HG03571 (cell line): ENCODE measurements at regions not wholly inside any gene's neighbourhood (a gene's known extent, or its start where the extent isn't known, plus 50 kb on each side); places are given as distances from the start of the nearest gene placed in this dataset.

Source experiments
- ATAC-seq: cut with Tn5 transposase; IDR thresholded peaks from one replicate; pipeline ENCODE4 v1.9.1; 2021; ENCODE audit not compliant: unreplicated experiment

DNA sequence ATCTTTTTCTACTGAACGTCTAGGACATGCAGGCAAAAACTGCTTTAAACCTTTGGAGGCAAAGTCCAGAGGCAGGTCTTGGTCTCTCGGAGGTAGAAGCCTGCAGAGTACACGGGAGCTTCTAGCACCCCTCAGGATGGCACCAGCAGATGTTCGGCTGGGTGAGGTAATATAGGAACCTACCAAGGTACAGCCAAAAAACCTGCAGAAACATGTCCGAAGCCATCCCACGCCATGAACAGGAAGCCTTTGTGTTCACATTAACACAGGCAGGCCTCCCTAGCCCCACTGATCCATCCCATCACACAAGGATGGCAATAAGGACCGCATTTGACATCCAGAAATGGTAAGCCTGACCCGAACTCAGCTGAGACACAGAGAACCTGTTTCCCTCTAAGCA, 157.9 kb upstream of the HES1 start:
- no peak for ATAC-seq

DNA sequence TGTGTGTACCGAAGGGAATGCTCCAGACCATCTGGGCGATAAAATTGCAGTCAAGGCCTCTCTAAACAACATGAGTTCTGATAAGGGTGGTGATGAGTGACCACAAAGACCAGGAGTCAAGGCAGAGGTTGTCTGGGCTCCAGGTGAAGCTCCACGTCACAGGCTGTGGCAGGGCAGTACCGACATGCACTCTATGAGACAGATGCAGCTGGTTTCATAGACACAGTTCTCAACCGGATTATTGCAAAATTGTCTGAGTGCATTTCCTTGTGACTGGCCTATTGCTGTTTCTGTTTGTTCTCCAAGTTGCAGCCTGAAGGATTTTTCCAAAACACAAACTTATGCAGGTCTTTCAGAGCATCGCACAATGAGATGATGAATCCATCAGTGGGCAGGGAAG, 157.5 kb upstream of the HES1 start:
- no peak for ATAC-seq

DNA sequence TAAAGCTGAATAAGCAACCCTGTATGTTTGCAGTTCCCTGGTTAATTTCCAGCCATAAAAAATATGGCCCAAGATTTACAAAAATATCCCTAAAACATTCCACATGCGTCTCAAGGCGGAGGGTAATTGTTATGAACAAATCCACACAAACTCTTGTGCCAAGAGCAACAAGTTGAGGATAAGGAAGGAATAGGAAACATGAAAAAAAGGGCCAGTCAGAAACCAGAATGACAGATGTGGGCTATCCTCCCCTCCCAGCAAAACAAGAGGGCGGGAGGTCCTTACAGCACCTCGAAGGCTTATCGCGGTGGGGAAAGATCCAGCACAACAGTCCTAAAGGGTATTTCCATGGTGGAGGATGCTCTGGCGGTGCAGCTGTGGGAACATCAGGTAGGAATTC, 155.6 kb upstream of the HES1 start:
- ATAC-seq = no peak

DNA sequence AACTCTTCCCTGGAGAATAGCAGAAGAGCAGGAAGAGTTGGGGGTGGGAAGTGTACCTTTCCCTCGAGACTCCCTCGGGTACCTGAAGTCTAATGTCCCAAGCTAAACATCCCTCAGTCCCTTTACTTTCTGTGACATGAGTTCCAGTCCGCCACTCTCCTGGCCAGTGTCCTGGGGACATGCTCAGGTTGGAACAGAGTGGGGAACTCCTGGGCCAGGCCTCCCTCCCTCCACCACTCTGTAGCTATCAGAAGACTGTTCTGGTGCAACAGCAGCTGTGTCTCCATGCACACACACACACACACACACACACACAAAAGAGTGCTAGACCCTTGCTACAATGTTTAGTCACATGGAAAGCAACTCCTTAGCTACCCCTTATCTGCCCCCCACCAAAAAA, 155.0 kb upstream of the HES1 start:
- no peak for ATAC-seq

DNA sequence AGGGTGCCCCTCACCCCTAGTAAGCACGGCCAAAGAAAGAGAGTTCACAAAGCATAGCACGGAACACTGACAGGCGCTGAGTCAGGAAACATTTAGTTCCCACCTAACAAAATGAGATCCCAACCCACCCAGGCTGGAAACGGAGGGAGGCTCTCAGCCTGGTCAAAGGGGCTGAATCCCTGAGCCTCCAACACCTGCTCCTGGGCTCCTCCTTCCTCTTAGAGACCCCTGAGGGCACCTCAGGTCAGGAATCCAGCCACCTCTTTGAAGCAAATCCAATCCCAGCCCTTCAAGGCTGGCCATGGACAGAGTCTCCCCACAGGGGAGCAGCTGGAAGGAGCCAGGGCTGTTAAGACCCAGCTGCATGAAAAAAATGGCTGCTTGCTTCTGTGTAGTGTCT, 154.4 kb upstream of the HES1 start:
- ATAC-seq = no peak

DNA sequence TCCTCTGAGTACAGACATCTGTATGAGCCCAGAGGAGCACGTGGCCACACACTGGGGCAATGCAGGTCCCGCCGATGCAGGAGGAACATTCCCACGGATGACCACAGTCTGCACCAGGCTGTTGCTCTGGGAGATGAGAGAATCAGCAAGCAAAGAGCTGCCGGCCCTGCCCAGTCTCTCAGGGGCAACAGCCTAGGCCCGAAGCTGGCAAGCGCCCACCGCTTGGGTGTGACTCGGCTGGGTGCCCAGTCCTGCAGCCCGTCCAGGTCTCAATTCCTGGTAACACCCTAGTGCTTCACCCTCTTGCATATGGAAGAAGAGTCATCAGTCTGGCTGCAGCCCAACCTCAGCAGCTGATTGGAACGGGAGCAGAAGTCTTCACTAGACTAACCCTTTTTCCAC, 153.7 kb upstream of the HES1 start:
- ATAC-seq = no peak

DNA sequence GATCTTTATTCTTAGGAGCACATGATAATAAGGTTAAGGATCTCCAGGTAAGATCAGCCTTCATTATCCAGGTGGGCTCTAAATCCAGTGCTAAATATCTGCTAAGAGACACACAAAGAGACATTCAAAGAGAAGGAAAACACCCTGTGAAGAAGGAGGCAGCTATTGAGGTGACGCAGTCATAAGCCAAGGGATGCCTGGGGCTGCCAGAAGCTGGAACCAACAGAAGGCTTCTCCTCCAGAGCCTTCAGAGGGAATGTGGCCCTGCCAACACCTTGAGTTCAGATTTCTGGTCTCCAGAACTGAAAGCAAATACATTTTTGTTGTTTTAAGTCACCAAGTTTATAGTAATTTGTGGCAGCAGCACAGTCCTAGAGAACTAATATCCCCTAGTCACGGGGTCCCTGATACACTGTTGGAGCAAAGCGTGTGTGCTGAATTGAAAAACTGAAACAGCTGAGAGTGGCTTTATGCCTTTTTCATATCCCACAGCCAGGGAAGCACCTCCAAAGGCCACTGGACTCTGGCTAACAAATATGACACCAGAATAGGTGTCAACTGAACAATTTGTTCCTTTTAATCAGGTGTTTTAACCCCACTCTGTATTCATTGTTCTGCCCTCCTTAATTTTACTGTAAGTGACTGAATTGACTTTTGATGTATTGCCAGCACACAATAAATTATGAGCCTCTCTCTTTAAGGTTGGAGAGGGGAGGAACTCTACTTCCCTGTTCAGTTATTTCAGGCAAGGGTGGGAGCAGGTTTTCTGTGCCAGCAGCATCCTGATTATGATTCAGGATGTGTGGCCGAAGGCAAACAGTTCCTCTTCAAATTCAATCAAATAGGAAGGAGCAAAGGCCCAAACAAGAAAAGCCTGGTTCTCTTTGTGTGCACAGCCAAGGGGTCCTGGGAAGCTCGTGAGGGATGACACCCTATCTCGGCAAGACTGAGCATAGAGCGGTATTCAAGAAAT, 151.8 kb upstream of the HES1 start:
- no peak for ATAC-seq

DNA sequence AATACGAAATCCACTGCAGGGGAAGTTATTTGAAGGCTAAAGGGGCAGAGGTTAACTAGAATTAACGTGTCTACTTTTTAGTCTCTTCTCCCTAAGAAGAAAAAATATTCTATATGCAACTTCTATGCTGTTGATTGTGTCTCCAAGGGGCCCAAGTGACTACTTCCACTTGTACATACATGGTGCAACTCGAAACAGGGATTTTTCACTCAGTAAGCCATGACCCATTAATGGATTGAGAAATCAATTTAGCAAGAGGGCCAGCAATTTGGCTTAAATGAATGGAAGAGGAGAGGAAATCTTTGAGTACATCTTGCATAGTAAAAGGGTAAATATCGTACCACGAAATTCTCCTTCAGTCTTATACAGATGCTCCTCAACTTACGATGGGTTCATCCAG, 151.1 kb upstream of the HES1 start:
- ATAC-seq = no peak

DNA sequence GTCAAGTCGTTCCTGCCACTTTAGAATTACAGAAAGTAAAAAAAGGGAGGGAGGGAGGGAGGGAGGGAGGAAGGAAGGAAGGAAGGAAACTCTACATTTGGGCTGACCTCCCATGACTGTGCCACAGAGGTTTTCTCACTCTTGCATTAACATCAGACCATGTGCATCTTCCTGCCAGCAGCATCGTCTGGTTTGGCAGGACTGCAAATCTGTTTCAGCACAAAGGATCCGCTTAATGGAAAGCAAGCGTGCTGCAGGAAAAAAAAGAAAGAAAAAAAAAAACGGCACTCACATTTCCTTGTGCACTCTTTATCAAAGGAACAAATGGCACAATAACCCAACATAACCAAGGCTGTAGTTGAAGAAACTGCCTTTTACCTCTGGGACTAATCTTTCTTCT, 148.8 kb upstream of the HES1 start:
- no peak for ATAC-seq

DNA sequence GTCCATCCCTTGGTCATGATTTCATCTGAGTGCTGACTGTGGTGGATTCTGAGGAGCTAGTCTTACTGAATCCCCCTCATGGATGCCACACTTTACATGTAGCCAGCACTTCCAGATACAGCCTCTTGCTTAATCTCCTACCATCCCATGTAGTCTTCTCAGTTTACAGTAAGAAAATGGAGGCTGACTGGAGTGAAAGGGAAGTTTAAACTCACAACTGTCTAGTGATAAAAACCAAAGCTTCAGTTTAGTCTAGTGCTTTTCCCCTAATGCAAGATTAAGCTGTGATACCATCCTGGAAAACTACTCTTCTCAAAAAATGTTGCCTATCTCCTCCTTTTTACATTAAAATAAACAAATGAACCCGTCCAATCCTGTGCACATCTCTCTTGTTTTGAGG, 146.8 kb upstream of the HES1 start:
- no peak for ATAC-seq

DNA sequence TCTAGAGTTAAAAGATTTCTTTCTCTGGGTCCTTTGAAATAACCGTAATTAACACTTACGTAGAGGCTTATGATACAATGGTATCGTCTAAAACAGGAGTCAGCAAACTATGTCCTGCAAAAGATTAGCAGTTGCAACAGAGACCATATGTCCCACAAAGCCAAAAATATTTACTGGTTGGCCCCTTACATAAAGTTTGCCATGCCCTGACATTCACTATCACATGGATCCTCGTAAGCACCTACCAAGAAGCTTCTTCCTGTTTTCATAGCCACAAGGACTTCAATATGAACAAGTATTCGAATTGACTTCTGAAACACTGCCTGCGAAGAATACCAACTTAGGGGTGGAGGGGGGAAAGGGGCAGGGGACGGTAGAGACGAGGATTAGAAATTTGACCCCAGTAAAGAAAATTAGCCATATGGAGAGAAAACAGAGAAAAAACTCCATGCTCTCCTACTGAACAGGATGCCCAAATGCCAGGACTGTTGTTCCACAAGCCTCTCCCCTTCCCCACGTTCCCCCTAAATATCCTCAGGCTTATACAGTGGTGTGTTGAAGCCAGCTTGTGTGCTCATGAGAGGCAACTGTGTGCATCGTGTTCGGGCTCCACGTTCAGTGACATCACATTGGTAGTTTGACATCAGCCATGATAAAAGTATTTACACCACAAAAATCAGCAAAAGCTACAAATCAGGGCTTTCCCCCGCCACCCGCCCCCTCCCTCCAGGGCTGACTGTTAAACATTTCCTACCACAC, 144.1 kb upstream of the HES1 start:
- ATAC-seq = no peak

DNA sequence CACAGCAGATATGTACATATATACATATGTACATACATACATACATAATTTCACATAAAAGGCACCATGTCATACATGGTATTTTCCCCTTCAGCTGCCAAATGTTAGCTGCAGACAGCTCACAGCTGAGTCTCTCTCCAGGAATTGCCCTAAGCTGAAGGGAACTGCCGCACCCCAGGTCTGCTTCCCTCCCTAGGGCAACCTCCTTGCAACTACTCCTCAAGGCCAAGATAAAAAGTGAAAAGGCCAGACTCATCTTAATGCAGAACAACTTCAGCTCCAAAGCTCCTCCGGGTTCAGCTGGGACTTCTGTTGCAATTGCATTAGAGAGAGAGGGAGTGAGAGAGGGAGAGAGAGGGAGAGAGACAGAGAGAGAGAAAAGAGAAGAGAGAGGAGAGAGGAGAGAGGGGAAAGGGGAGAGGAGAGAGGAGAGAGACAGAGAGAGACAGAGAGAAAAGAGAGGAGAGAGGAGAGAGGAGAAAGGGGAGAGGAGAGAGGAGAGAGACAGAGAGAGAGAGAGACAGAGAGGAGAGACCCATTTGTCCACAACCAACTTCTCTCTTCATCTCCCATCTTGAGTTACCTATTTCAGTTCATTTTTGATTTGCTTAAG, 143.4 kb upstream of the HES1 start:
- no peak for ATAC-seq

DNA sequence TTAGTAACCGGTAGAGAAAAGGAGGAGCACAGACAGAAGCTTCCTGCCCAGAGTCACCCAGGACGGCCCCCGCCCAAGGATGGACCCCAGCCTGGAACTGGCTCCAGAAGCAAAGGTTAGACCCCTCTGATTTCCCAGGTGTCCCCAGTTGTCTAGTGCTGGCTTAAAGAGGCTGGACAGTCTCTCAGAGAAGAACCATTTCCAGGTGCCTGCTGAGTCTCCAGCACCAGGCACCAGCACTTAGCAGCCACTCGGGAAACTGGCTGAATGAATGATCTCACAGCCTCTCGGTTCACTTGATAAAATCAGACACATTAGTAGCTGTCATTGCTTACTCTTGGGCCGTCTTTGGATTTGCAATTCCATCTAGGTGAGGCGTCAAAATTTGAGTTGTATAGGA, 139.7 kb upstream of the HES1 start:
- no peak for ATAC-seq

DNA sequence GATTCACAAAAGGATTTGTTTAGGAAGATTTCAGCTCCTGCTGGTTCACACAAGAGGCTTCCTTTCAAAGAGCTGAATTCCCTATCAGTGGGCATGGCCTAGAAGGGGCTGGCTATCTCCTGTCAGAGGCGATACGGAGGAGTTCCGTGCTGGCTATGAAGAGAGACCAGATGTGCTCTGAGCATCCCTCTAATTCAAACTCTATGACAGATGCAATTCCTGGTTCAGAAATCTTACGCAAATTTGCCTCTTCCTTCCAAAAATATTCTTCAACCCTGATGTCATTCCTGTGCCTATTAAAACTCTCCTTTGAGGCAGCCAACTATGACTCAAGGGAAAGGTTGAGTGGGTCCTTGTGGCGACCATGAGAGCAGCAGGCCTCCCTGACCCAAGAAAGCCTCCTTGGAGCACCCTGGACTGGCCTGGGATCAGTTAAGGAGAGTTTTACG, 139.3 kb upstream of the HES1 start:
- no peak for ATAC-seq

DNA sequence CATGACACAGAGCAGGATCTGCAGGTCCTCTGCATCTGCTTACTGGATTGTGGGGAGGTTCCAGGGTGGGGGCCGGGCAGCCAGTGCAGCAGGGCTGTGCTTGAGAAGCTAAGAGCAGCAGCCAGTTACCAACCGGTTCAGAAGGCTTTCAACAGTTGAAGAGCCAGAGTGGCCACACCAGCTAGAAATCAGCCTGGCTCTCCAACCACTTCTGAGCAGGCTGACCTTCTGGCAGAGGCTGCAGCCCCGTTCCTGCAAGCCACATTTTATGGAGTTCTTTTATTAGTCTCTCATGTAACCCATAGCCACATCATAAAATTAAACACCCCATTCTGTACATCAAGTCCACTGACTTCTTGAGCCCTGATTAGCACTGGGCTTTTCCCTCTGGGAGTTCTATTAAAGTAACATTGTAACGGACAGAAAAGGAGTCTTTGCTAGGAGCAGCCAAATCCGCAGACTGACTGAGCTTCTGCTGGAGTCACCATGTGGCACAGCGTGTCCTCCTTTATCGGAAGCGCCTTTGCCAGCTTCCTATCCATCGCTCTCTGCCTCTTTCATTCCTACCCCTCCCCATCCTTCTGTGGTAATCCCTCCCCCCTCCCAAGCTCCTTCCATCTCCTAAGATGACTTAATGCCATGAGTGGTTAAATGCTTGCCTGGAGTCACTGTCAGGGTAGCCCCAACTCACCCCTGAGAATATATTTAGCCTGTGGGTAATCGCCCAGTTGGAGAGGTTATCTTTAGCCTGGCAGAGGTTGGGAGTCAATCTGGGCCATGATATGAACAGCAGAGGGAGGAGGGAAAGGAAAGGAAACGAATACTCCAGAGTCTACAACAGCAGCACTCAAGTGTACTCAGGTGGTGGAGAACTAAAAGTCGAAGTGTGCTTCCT, 138.5 kb upstream of the HES1 start:
- no peak for ATAC-seq

DNA sequence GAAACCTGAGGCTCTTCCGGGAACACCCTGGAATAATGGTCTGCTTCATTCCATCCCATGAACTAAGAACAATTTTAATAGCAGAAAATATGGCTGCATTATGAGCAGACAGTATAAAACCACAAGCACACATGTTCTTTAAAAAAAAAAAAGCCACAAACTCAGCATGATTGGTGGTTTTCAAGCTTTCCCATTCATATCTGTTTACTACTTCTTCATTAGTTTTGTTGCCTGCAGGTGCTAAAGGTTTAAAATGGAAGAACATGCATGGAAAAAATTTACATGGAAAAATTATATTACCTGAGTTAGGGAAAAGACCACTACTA, 137.9 kb upstream of the HES1 start:
- no peak for ATAC-seq

DNA sequence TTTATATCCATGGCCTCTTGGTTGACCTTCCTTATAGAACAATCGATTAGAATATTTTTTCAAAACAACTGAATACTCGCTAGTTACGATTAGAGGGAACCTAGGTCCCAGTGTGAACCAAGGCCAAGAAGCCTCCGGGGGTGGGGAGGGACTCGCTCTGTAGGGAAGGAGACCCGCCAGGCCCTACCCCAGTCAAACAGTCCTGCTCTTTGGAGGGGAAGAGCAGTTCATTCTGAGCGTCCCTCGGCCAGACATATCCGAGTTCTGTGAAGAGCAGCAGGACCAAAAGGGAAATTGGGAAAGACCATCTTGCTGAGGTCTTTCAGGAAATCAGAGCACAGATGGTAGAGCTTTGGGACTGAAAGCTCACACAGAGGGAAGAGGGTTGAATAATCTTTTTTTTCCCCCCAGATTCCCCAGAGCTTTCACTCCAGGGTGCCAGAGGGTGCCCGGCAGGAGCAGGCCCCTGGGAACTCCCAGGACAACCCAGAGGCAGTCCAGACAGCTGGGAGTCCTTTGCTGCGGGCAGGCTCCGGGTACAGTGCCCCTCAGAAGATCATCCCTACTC, 137.2 kb upstream of the HES1 start:
- no peak for ATAC-seq

DNA sequence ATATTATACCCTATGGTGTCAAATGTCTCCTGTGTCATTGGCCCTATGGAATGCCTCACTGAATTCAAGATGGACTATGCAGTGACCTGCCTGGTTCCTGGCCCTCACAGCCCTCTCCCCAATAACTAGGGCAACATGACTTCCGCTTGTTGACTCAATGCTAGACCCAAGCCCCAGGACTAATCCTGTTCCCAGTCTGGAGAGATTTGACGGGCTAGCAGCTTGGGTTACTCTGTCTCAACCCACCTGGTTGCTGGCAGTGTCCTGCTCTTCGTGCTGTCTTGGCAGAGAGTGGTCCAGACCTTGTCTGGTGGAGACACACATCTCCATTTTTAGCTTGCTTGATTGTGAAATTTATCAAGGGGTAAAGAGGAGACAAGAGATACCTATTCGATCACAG, 135.8 kb upstream of the HES1 start:
- ATAC-seq = no peak

DNA sequence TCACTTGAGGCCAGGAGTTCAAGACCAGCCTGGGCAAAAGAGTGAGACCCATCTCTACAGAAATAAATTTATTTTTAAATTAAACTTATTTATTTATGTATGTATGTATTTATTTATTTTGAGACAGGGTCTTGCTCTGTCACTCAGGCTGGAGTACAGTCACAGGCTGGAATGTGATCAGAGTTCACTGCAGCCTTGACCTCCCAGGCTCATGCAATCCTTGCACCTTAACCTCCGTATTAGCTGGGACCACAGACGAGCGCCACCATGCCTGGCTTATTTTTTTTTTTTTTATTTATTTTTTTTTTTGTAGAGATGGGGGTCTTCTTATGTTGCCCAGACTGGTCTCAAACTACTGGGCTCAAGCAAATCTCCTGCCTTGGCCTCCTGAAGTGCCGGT, 135.2 kb upstream of the HES1 start:
- ATAC-seq = no peak

DNA sequence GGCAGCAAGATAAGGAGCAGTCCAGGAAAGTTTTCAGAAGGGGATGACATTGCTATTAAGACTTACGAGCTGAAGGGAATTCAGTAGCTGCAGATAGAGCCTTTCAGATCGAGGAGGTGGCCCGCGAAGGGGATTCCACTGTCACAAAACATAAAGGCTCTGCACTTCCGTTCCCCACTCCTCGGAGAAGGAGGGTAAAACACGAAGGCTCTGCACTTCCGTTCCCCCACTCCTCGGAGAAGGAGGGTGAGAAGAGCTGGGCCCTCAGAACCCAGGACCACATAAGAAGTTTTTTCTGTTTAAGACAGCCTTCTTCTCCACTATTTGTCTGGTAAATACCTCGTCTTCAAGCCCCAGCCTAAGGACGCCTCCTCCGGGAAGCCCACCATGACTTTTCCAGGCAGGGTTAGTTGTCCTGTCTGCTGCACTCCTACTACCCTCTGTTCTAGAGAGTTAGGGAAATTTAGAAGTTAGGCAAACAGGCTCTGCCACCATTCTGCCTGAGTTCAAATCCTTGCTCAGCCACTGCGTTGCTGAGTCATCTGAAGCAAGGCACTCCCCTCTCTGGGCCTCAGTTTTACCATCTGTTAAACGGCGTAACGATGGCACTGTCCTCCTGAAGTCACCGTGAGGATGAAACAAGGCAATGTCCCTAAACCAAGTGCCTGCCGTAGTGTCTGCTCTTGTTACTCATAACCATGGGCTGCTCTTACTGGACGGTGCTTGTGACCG, 134.1 kb upstream of the HES1 start:
- ATAC-seq = no peak
